WTC11 (cell line): ENCODE measurements at regions not wholly inside any gene's neighbourhood (a gene's known extent, or its start where the extent isn't known, plus 50 kb on each side); places are given as distances from the start of the nearest gene placed in this dataset.

Experiments
- CDX4 ChIP-seq: fragments of 250-450 bp; sonication (Bioruptor Pico); IDR thresholded peaks from 2 replicates; pipeline ENCODE4 v1.9.0; 2021; ENCODE audit warnings: moderate library complexity, mild to moderate bottlenecking, inconsistent platforms, borderline replicate concordance
- CTCF ChIP-seq: fragments of 200-600 bp; IDR thresholded peaks from 2 replicates; pipeline ENCODE4 v1.8.0; 2022; ENCODE audit warnings: antibody characterized with exemption
- FOXJ3 ChIP-seq: sonication (generic); formaldehyde crosslinking; IDR thresholded peaks from 2 replicates; pipeline ENCODE4 v1.9.0; 2021; ENCODE audit warnings: missing genetic modification reagents, mild to moderate bottlenecking, borderline replicate concordance
- JUN ChIP-seq: sonication (generic); formaldehyde crosslinking; IDR thresholded peaks from 2 replicates; pipeline ENCODE4 v1.8.0; 2023; ENCODE audit warnings: mild to moderate bottlenecking, missing genetic modification reagents
- MYBL2 ChIP-seq: sonication (generic); formaldehyde crosslinking; IDR thresholded peaks from 2 replicates; pipeline ENCODE4 v1.8.1; 2023; ENCODE audit warnings: mild to moderate bottlenecking, moderate library complexity, missing genetic modification reagents
- RELA ChIP-seq: sonication (generic); formaldehyde crosslinking; IDR thresholded peaks from 2 replicates; pipeline ENCODE4 v1.8.1; 2022; ENCODE audit warnings: missing genetic modification reagents, mild to moderate bottlenecking, borderline replicate concordance
- SP1 ChIP-seq: sonication (generic); formaldehyde crosslinking; conservative IDR thresholded peaks from 2 replicates; pipeline ENCODE4 v1.8.1; 2022; ENCODE audit warnings: missing genetic modification reagents
- USF2 ChIP-seq: sonication (generic); formaldehyde crosslinking; IDR thresholded peaks from 2 replicates; pipeline ENCODE4 v1.8.1; 2023; ENCODE audit warnings: mild to moderate bottlenecking, missing genetic modification reagents, moderate library complexity
- ZBTB21 ChIP-seq: sonication (generic); formaldehyde crosslinking; IDR thresholded peaks from 2 replicates; pipeline ENCODE4 v1.8.1; 2023; ENCODE audit warnings: mild to moderate bottlenecking, missing genetic modification reagents, borderline replicate concordance
- ZNF317 ChIP-seq: sonication (generic); formaldehyde crosslinking; IDR thresholded peaks from 2 replicates; pipeline ENCODE4 v1.8.1; 2023; ENCODE audit warnings: low read depth, mild to moderate bottlenecking, moderate library complexity, missing genetic modification reagents, borderline replicate concordance

- TF ChIP-seq CTCF (no peak), MYBL2 (no peak), CDX4 (CRISPR knock-in tag) (no peak), ZNF317 (CRISPR knock-in tag) (no peak), JUN (CRISPR knock-in tag) (no peak), SP1 (no peak), FOXJ3 (CRISPR knock-in tag) (no peak), ZBTB21 (CRISPR knock-in tag) (no peak), RELA (CRISPR knock-in tag) (no peak), USF2 (no peak)
Observed at GRCh38 chr1:168466714-168467131, 77.1 kb downstream of the XCL2 start.
